ENCODE measurements at regions not wholly inside any gene's neighbourhood (a gene's known extent, or its start where the extent isn't known, plus 50 kb on each side); places are given as distances from the start of the nearest gene placed in this dataset.

- TF ChIP-seq POLR2A (IDR thresholded peaks at IDR 0.05) (no peak), CTCF (IDR thresholded peaks at IDR 0.05 in 4 of 5, conservative IDR thresholded peaks at IDR 0.05 in 1 of 5) (no peak)
Observed at GRCh38 chr3:72571638-72572114, 276.6 kb downstream of the SHQ1 start.

Measured in gastrocnemius medialis (tissue), 4 donors.